Effector CD4-positive, alpha-beta T cell (primary cell): ENCODE measurements at regions not wholly inside any gene's neighbourhood (a gene's known extent, or its start where the extent isn't known, plus 50 kb on each side); places are given as distances from the start of the nearest gene placed in this dataset.

Experiments used
- DNase-seq: peaks from one replicate; pipeline ENCODE4 v3.0.0-alpha.2; 2020

GRCh38 chr1:116851846-116852245, 57.9 kb upstream of the PTGFRN start:
- DNase-seq: no peak

- DNase-seq: no peak
Measured at GRCh38 chr1:116852367-116852766, 57.3 kb upstream of the PTGFRN start.

GRCh38 chr1:116852910-116853309, 56.8 kb upstream of the PTGFRN start:
- DNase-seq: no peak

GRCh38 chr1:116853680-116854402, 55.9 kb upstream of the PTGFRN start:
- DNase-seq: no peak

- DNase-seq: no peak
Measured at GRCh38 chr1:116854403-116854690, 55.4 kb upstream of the PTGFRN start.

DNA sequence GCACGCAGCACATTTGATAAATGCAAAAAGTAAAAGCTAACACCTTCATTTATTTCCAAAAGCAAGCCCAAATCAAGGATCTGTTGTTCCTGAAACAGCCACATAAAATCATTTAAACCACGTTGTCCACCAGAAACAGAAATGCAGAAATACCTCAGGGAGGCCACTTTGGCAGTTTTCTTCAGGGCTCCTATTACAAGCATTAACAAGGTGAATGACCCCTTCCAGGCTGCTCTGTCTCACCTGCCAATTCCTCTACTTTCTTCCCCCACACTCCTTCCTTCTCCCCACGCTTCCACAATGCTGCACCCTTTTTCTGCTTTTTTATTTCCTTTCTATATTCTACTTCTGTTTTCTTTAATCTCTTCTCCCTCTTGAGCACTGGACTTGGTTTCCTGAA, 55.0 kb upstream of the PTGFRN start:
- no peak for DNase-seq

GRCh38 chr1:116855191-116855619, 54.5 kb upstream of the PTGFRN start:
- DNase-seq: no peak

- DNase-seq: no peak
Measured at GRCh38 chr1:116855773-116856201, 53.9 kb upstream of the PTGFRN start.

DNA sequence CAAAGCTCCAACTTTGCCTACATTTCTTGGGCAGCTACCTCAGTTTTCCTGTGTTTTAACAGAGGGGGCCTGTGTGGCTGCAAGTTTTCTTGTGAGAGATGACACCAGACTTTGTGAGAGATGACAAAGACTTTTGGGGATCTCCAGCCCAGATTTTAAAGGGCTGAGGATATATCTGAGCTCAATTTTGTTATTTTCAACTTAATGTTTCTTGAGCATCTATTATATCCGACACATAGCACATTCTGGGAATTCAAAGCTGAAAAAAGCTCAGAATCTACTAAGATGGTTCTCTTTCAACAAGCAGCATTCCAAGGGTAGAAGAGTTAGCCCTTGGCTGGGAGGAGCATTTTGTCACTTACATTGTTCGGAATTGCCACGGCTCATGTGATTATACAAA, 53.4 kb upstream of the PTGFRN start:
- DNase-seq: no peak

GRCh38 chr1:116857092-116857491, 52.6 kb upstream of the PTGFRN start:
- no peak for DNase-seq
